Epithelial cell of proximal tubule (primary cell): ENCODE measurements at regions not wholly inside any gene's neighbourhood (a gene's known extent, or its start where the extent isn't known, plus 50 kb on each side); places are given as distances from the start of the nearest gene placed in this dataset.
A peak's percentile ranks its signal among the peaks of the same experiment; 100 is the strongest.
"Not testable (repeated sequence)": the region's sequence is repeated elsewhere in the genome, so short reads cannot be mapped to it uniquely, and the experiment has no call there.

ENCODE experiments used
- DNase-seq: peaks from one replicate; pipeline ENCODE4 v3.0.0-alpha.2; 2011; ENCODE audit warnings: low read depth
- H3K4me3 ChIP-seq: 2 replicates; pipeline ENCODE4 v1.5.1; 2011; ENCODE audit warnings: low read depth, mild to moderate bottlenecking, low read length
- TF ChIP-seq, protein P1 (sequence below): conservative IDR thresholded peaks from 2 replicates; pipeline ENCODE4 v1.5.1; 2012; ENCODE audit warnings: low read depth, mild to moderate bottlenecking, low read length

- peak overlapping the region; percentile 59 for H3K4me3 ChIP-seq
- peak; percentile 2 for DNase-seq
- TF ChIP-seq, protein P1, sequence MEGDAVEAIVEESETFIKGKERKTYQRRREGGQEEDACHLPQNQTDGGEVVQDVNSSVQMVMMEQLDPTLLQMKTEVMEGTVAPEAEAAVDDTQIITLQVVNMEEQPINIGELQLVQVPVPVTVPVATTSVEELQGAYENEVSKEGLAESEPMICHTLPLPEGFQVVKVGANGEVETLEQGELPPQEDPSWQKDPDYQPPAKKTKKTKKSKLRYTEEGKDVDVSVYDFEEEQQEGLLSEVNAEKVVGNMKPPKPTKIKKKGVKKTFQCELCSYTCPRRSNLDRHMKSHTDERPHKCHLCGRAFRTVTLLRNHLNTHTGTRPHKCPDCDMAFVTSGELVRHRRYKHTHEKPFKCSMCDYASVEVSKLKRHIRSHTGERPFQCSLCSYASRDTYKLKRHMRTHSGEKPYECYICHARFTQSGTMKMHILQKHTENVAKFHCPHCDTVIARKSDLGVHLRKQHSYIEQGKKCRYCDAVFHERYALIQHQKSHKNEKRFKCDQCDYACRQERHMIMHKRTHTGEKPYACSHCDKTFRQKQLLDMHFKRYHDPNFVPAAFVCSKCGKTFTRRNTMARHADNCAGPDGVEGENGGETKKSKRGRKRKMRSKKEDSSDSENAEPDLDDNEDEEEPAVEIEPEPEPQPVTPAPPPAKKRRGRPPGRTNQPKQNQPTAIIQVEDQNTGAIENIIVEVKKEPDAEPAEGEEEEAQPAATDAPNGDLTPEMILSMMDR, result no peak
Measured at GRCh38 chr1:148264374-148265276, 112.5 kb upstream of the NBPF11 start.

GRCh38 chr1:148263906-148264255 is 111.8 kb upstream of the NBPF11 start:
- peak overlapping the region; percentile 59 for H3K4me3 ChIP-seq
- TF ChIP-seq, protein P1, result no peak
- no peak for DNase-seq

GRCh38 chr1:148263128-148263905 is 111.2 kb upstream of the NBPF11 start:
- TF ChIP-seq, protein P1, result no peak
- peak overlapping the region; percentile 59 for H3K4me3 ChIP-seq
- peak; percentile 95 for DNase-seq

DNA sequence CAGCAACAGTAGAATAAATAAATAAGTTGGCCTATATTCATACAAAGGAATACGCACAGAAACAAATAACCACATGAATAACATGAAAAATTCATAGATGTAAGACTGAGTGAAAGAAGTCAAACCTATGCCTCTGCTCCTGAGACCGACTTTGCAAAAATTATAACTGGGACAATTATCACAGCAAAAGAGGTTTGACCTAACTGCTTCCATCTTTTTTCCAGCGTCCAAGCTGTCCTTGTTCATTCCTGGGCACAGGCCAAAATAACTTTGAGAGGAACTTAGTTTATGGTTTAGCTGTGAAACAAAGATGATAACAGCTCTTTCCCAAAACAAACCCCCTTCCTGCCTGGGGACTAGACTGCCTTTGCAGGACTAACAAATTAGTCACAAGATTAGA is 109.6 kb upstream of the NBPF11 start:
- H3K4me3 ChIP-seq, DNase-seq: not testable (repeated sequence)

DNA sequence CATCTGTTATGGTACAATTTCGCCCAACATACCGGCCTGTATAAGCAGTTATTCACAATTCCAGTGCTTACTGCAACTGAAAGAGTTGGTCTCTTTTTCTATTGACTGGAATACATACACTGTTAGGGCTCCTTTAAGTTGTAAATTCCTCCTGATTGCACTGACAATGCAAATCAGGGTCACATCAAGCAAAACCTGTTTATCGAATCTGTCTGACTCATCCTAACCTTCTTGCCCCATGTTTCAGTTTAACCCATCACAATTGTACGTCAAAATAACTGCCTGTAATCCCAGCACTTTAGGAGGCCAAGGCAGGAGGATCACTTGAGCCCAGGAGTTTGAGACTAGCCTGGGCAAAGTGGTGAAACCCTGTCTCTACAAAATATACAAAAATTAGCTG is 105.8 kb upstream of the NBPF11 start:
- H3K4me3 ChIP-seq, DNase-seq: not testable (repeated sequence)

- TF ChIP-seq, protein P1, result peak; percentile 70
- not testable (repeated sequence) for DNase-seq, H3K4me3 ChIP-seq
Measured at GRCh38 chr1:148254611-148255429, 102.7 kb upstream of the NBPF11 start.

DNA sequence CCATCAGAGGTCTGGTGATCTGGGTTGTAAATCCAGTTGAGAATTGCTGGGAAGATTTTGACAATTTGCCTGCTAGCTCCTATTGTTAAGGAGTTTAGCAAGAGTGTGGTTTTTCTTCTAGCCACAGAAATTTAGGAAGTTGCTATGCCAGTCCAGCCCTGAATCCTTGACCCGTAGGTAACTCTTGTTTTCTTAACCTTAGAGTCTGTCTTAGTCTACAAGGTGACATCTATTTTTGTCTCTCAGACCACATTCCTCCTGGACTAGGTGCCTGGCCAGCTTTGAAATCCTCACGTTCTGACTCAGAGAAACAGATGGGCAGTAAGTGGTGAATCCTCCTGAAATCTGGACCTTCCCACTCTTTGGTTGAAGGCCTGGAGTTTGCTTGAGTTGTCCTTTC is 101.7 kb upstream of the NBPF11 start:
- DNase-seq, result not testable (repeated sequence)

GRCh38 chr1:148248798-148249197 is 96.7 kb upstream of the NBPF11 start:
- DNase-seq, H3K4me3 ChIP-seq: not testable (repeated sequence)

More for the DNA sequence above, 101.7 kb upstream of the NBPF11 start:
- H3K4me3 ChIP-seq, result not testable (repeated sequence)

DNA sequence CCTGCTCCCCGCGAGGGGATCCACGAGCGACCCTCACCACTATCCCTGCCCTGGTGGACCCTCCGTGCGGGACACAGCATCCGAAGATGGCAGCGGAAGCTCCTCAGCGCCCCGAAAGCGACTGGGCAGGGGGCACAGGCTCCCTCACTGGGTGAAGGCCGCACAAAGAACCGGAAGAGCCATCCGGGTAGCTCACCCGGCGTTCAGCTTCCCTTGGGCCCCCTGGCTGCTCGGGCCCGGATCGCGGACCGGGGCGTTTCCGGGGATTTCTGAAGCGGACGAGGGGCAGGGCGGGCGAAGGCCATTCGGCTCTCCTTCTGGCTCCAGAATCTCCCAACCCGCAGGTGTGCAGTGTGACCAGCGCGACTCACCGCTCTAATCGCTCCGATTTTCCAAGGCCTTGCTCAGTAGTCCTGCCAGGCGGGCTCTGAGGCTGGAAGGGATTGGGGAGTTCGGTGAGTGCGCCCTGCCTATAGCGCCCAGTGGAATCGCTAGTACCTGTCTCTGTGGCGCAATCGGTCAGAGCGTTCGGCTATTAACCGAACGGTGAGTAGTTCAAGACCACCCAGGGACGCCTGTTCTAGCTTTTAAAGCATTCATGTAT is 94.3 kb upstream of the NBPF11 start:
- H3K4me3 ChIP-seq, DNase-seq: not testable (repeated sequence)

DNA sequence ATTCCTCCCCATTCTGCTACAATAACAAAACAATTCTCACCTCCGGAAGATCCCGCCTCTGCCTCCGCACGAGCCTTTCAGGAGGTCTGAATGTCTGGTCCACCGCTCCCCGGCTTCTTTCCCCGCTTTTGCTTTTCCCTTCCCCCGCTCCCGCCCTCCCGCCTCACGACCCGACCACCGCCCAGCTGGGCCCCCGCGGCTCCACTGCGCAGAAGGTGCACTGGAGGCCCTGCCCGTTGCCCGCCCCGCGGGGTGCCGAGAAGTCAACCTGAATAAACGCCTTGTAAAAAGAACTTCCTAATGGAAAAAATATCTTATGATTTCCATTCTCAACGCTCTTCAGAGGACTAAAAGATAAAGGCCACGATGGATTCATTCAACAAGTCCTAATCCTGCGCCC is 93.8 kb upstream of the NBPF11 start:
- DNase-seq, H3K4me3 ChIP-seq: not testable (repeated sequence)

DNA sequence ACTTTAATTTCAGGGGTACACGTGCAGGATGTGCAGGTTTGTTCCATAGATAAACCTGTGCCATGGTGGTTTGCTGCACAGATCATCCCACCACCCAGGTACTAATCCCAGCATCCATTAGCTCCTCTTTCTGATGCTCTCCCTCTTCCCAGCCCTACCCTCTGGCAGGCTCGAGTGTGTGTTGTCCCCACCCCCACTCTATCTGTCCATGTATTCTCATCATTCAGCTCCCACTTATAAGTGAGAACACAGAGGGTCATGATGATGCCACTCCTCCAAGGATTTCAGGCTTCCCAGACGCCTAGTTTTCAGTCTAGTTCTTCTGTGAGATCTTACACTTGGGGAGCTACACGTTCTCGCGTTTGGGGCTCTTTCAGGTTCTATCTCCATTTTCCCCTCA is 93.4 kb upstream of the NBPF11 start:
- H3K4me3 ChIP-seq, DNase-seq: not testable (repeated sequence)

DNA sequence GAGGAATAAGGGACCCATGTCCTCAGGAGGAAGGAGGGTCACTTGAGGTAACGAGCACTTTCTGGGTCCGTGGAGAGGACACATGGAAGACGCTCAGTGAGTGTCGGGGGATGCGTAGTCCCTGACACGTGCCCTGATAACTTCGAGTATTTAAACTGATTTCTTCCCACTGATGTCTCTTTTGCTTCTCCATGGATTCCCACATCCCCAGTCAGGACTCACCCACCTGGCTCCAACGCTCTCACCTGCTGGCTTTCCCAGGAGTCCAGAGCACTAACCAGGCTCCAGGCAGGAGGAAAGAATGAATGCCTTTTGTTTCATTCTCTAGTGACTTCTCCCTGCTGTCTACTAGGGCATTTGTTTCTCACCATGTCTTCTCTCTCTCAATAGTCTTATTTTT is 81.2 kb upstream of the NBPF11 start:
- H3K4me3 ChIP-seq, DNase-seq: not testable (repeated sequence)

DNA sequence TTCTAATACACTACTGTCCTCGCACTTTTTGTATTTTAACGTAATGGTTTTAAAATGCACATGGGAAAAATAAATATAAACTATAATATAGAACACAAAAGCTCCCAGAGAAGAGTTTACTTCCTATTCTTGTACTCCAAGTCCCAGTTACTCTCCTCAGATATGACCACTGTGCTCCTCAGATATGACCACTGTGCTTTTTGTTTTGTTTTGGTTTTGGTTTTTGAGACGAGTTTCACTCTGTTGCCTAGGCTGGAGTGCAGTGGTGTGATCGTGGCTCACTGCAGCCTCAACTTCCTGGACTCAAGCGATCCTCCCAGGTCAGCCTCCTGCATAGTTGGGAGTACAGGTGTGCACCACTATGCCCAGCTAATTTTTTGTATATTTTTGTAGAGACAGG is 76.8 kb upstream of the NBPF11 start:
- not testable (repeated sequence) for DNase-seq, H3K4me3 ChIP-seq
